H1 (cell line): ENCODE measurements at regions not wholly inside any gene's neighbourhood (a gene's known extent, or its start where the extent isn't known, plus 50 kb on each side); places are given as distances from the start of the nearest gene placed in this dataset.

Source experiments
- CHD2 ChIP-seq: IDR thresholded peaks from 2 replicates; pipeline ENCODE4 v1.6.1; 2012; ENCODE audit warnings: low read length, improper control_type of control experiment
- CTCF ChIP-seq, 3 experiments: IDR thresholded peaks; 1 replicate in 2 of 3; 2 replicates in 1 of 3; pipeline versions ENCODE4 v1.5.1 to v1.6.1; 2011; ENCODE audit warnings: low read length in 3 of 3, mild to moderate bottlenecking in 3 of 3, inconsistent platforms in 2 of 3, low read depth in 1 of 3, moderate library complexity in 1 of 3; ENCODE audit not compliant: insufficient read depth in 1 of 3; ENCODE audit errors: control extremely low read depth in 1 of 3
- EZH2 ChIP-seq: fragments of 200-600 bp; sonication (generic); IDR thresholded peaks from 2 replicates; pipeline ENCODE4 v1.7.1; 2012; ENCODE audit warnings: low read depth, mild to moderate bottlenecking, moderate library complexity, low read length, inconsistent platforms; ENCODE audit not compliant: severe bottlenecking
- JUN ChIP-seq: IDR thresholded peaks from 2 replicates; pipeline ENCODE4 v1.6.1; 2011; ENCODE audit warnings: low read depth, mild to moderate bottlenecking, improper control_type of control experiment, low read length
- JUND ChIP-seq: IDR thresholded peaks from 2 replicates; pipeline ENCODE4 v1.6.1; 2011; ENCODE audit warnings: mild to moderate bottlenecking, improper control_type of control experiment, low read length
- POLR2AphosphoS5 ChIP-seq: IDR thresholded peaks from 2 replicates; pipeline ENCODE4 v1.6.1; 2011; ENCODE audit warnings: low read depth, low read length
- SIX5 ChIP-seq: IDR thresholded peaks from 2 replicates; pipeline ENCODE4 v1.6.1; 2011; ENCODE audit warnings: mild to moderate bottlenecking, low read depth, low read length
- TAF1 ChIP-seq: IDR thresholded peaks from 2 replicates; pipeline ENCODE4 v1.6.1; 2011; ENCODE audit warnings: mild to moderate bottlenecking, low read depth, low read length

- TF ChIP-seq CHD2 (no peak), POLR2AphosphoS5 (no peak), CTCF (IDR thresholded peaks at IDR 0.05; ENCODE audit: control extremely low read depth in 1 of 3, insufficient read depth in 1 of 3, low read depth in 1 of 3, low read length in 3 of 3) (peak; percentile 47 to 71 (median 63)), TAF1 (no peak), JUN (no peak), JUND (no peak), EZH2 (no peak), SIX5 (no peak)
Measured at GRCh38 chr10:86583983-86584382, 62.4 kb upstream of the WAPL start.
